Liver (tissue), 3 donors: ENCODE measurements at regions not wholly inside any gene's neighbourhood (a gene's known extent, or its start where the extent isn't known, plus 50 kb on each side); places are given as distances from the start of the nearest gene placed in this dataset.

Experiments used
- CTCF ChIP-seq: fragments of 150-350 bp; IDR thresholded peaks from 2 replicates; pipeline ENCODE4 v1.5.1; 2017; ENCODE audit warnings: improper control_type of control experiment, low read depth, low read length; ENCODE audit not compliant: missing input control
- EGR1 ChIP-seq, 2 donors: IDR thresholded peaks; 2 replicates each; pipeline ENCODE4 v1.6.1; 2016 to 2018; ENCODE audit warnings: antibody characterized with exemption in 2 of 2, low read depth in 2 of 2
- FOXA1 ChIP-seq: IDR thresholded peaks from 2 replicates; pipeline ENCODE4 v1.6.1; 2016; ENCODE audit warnings: antibody characterized with exemption
- HNF4A ChIP-seq, 2 donors: conservative IDR thresholded peaks; 2 replicates each; pipeline ENCODE4 v1.6.1; 2016; ENCODE audit warnings: antibody characterized with exemption in 2 of 2, mild to moderate bottlenecking in 2 of 2
- JUND ChIP-seq, 2 donors: IDR thresholded peaks; 2 replicates each; pipeline ENCODE4 v1.6.1; 2016; ENCODE audit warnings: antibody characterized with exemption in 2 of 2
- RAD21 ChIP-seq, 2 donors: IDR thresholded peaks; 2 replicates each; pipeline ENCODE4 v1.6.1; 2016; ENCODE audit warnings: antibody characterized with exemption in 2 of 2, mild to moderate bottlenecking in 2 of 2
- YY1 ChIP-seq: IDR thresholded peaks from 2 replicates; pipeline ENCODE4 v1.6.1; 2016; ENCODE audit warnings: antibody characterized with exemption, mild to moderate bottlenecking
- donor health status: healthy.
- donor health status: healthy.

DNA sequence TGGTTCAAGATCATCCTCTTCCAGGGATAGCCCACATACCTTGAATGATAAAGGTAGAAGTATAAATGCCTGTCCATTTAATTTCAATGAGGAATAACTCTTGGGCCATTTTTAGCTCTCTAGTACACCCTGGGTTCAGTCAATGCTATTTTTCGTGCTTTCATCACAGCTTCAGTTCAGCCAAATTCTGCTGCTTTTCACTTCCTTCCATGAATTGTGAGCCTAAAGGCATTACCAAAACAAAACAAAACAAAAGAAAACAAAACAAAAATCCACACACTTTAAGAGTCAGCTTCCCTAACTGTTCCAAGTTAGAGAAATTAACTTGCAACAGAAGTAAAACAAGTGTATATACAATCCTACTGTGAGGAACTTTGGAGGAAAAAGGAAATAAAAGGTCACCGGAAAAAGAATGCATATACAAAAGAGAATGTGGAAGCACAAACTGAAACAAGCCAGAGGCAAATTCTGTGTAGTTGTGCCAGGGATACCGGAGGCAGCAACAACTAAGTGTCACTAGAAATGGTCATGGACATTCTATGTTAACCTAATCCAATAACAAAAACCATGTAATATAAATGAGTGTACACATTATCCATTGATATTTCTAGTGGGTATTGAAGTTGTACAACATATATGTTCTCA lies 423.1 kb downstream of the KCTD8 start:
- no peak for TF ChIP-seq EGR1 (IDR thresholded peaks at IDR 0.05; ENCODE audit: low read depth in 2 of 2)
- TF ChIP-seq FOXA1, result no peak
- no peak for TF ChIP-seq CTCF
- no peak for TF ChIP-seq RAD21 (IDR thresholded peaks at IDR 0.05)
- no peak for TF ChIP-seq JUND (IDR thresholded peaks at IDR 0.05)
- TF ChIP-seq YY1, result no peak
- TF ChIP-seq HNF4A (conservative IDR thresholded peaks at IDR 0.05), result no peak
